HK-2 (cell line): ENCODE measurements at regions not wholly inside any gene's neighbourhood (a gene's known extent, or its start where the extent isn't known, plus 50 kb on each side); places are given as distances from the start of the nearest gene placed in this dataset.
"Not testable (repeated sequence)": the region's sequence is repeated elsewhere in the genome, so short reads cannot be mapped to it uniquely, and the experiment has no call there.

ENCODE experiments used
- DNase-seq: peaks from one replicate; pipeline ENCODE4 v3.0.0-alpha.2; 2018; ENCODE audit not compliant: unreplicated experiment

DNA sequence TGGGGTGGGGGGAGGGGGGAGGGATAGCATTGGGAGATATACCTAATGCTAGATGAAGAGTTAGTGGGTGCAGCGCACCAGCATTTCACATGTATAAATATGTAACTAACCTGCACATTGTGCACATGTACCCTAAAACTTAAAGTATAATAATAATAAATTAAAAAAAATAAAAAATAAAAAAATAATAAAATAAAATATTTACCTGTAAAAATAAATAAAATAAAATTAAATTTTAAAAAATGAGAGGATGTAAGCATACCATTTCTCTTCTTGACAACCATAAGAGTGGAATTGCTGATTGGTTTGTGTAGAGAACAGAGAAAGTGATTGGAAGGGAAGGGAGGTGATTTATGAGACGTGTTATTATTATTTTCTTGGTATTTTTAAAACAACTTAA, 609.5 kb upstream of the CYLC2 start:
- not testable (repeated sequence) for DNase-seq

DNA sequence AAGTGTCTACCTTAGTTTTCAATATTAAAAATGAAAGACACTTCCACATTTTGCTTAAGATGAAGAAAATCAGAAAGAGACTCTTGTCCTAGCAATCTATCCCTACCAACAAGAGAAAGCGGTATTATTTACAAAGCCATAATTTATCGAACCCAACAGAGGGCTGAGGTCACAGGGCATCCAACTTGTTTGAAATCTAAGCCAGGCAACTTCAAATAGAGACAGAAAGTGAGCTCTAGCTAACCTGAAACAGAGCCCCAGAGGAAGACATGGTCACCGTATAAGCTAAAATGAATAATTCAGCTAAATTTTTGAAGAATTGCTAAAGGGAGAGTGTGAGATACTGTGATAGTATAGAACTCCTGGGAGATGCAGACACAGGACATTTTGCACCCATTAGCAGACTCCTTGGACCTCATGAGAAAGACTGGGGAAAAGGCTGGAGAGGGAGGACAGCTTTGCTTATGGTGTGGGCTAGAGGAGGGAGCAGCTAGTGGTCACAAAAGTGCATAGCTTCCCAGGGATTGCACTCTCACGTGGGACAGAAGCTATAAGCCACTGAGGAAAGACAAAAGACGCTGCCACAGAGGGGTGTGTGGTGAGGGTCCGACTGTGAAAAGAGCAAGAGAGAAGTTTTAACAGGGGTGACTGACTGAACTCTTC, 624.2 kb upstream of the GRIN3A start:
- no peak for DNase-seq

DNA sequence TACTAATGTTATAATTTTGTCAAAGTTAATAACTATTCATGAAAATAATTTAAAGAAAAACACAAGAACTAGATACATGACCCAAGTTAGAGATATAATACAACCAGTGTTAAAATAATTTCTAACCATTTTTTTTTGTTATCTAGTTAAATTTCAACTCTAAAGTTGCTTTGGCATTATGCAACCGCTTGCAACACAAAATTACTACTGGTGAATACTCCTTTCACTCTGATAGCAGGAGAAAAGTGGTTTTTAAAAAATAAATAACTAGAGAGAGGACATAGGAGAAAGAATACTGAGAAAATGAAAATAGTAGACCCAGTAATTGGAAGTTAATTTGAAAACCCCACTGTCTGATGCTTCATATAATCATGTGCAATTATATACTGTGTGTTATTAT, 622.4 kb upstream of the GRIN3A start:
- DNase-seq: no peak

DNA sequence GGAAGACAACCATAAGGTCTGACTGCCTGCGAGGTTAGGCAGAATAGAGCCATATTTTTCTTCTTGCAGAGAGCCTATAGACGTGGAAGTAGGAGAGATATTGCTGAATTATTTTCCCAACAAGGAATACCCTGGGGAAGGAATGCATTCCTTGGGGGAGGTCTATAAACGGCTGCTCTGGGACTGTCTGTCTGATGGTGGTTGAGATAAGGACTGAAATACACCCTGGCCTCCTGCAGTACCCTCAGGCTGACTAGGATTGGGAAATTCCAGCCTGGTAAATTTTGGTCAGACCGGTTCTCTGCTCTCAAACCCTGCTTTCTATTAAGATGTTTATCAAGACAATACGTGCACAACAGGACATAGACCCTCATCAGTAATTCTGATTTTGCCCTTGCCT, 617.5 kb upstream of the GRIN3A start:
- no peak for DNase-seq

DNA sequence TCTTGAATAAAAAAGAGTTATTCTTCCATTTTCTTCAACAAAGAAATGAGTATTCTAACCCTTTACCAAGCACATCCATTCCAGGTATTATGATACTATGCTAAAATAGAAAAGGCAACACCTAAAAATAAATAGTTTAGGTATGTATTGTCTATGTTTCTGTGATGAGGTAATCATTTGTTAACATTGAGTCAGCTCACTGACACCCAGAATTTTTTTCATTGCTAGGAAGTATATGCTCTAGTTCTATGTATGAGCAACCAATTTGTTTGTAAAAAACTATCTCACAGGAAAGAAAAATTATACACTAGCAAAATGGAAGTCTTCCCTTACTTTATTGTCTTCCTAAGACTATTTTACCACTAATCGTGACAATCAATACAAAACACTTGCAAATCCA, 615.6 kb upstream of the GRIN3A start:
- DNase-seq: no peak

DNA sequence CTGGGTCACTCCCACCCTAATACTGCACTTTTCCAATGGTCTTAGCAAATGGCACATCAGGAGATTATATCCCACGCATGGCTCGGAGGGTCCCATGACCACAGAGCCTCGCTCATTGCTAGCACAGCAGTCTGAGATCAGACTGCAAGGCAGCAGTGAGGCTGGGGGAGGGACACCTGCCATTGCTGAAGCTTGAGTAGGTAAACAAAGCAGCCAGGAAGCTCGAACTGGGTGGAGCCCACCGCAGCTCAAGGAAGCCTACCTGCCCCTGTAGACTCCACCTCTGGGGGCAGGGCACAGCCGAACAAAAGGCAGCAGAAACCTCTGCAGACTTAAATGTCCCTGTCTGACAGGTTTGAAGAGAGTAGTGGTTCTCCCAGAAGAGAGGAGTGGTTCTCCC, 599.0 kb upstream of the GRIN3A start:
- not testable (repeated sequence) for DNase-seq

DNA sequence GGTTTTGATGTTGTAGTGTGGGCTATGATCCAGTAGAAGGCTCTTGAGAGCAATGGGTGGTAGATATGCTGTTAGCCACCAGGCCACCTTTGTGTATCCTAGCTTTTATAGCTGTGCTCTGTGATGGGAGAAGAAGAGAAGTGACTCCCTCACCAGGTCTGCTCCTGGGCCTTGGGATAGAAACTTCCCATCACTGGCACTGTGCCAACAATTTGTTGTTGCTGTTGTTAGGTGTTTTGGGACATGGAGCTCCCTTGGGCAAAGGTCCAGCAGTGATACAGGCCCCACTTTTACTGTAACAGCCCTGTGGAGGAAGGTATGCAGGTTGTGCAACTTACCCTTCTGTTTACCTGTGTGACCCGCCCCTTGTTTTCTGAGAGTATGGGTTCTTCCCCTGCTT, 570.9 kb upstream of the GRIN3A start:
- DNase-seq: no peak

DNA sequence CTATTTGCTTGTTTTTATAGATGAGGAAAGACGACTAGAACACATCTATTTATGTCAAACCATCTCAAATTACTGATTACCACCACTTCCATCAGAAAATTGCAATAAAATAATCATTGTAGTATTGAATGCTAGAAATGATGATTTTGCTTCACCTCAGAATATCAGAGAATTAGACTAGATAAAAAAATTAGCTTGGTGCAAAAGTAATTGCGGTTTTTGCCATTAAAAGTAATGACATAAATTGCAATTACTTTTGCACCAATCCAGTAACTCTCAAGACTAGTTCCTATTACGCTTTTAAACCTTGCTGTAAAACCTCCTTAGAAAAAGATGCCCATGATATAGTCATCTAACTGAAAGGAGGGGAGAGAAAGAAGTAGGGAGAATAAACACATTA, 556.7 kb upstream of the GRIN3A start:
- DNase-seq: no peak

DNA sequence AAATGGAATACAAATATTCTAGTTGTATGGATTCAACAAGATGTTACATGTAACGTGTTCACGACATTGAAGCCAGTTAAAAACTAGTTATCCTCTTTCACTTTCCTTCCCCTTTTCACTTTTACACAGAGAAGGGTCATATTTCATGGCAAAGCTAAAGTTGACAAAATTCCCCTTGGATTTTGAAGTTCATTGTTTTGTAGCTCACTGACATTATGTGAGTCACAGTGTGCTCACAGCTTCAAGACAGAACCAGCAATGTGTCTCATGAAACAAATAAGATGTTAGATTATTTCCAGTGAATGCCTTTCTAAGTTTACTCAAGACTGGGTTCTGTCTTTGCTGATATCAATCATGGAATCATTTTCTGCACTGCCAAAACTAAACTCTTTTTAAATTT, 535.5 kb upstream of the GRIN3A start:
- no peak for DNase-seq

DNA sequence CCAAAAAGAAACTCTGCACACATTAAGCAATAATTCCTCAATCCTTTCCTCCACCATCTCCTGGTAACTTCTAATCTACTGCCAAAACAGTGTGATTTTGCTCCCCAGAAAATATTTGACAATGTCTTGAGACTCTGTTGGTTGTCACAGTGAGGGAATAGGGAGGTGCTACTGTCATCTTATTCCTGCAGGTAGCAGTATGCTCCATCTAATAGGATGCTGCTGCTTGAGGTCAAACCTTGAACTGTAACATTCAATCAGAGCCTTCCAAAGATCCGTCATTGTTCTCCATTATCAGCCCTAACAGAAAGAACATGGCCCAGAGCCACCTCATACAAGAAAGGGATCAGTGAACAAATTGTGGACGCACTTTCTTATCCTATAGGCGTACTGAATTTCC, 514.7 kb upstream of the GRIN3A start:
- DNase-seq: no peak

DNA sequence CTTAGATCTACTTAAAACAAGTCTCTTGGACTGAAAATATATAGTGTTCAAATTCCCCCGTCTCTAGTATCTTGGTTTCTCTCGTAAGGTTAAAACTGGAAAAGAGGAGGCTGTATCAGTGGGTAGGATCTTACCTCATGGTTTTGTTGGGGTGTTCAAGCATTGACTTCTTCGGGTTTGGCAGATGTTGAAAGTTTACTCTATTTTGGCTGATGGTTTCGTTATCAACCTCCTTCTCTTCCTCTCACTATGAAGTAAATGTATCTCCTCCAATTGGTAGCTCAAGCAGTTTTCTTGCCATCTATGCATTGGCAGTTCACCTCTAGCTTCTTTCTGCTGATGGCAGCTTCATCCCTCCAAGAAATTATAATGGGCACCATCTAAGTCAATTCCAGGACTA, 506.5 kb upstream of the GRIN3A start:
- no peak for DNase-seq

DNA sequence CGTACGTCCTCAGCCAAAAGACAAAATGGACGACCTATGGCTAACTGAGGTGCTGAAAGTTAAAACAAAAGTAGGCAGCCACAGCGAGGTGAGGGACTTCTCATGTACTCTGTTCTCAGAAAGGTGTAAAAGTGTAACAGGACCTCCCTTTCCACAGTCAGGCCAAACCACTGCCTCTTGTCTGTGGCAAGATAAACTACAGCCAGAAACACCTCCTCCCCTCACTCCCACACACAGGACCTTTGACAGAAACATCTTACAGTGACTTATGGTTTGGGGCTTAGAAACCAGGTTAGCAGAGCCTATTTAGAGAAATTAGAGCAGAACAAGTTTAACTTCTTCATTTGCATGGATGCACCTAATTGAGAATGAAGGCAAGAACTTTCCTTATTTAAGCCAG, 499.1 kb upstream of the GRIN3A start:
- no peak for DNase-seq

DNA sequence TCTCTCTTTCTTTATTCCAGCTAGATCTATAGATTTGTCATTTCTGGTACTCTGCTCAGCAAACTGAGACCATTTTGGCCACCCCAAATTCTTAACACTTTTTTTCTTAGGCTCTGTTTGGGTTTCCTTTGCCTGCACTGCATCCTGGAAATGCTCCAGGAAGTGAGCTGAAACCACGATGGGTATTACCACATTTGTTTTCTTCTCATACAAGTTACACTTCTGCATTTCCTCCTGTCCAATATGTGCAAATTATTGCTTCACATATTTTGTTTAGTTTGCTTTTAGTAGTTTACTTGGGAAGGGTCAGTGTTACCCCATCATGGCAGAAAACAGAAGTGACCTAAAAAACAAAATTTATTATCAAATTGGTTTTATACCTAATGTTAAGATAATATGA, 498.6 kb upstream of the GRIN3A start:
- no peak for DNase-seq

DNA sequence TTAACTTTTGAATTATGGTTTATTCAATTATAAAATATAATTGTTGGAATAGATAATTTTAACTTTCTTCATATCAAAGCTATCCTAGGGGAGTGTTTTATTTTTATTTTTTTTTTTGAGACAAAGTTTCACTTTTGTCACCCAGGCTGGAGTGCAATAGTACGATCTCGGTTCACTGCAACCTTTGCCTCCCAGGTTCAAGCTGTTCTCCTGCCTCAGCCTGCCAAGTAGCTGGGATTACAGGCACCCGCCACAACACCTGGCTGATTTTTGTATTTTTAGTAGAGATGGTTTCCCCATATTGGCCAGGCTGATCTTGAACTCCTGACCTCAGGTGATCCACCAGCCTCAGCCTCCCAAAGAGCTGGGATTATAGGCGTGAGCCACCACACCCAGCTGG, 489.0 kb upstream of the GRIN3A start:
- DNase-seq: not testable (repeated sequence)

DNA sequence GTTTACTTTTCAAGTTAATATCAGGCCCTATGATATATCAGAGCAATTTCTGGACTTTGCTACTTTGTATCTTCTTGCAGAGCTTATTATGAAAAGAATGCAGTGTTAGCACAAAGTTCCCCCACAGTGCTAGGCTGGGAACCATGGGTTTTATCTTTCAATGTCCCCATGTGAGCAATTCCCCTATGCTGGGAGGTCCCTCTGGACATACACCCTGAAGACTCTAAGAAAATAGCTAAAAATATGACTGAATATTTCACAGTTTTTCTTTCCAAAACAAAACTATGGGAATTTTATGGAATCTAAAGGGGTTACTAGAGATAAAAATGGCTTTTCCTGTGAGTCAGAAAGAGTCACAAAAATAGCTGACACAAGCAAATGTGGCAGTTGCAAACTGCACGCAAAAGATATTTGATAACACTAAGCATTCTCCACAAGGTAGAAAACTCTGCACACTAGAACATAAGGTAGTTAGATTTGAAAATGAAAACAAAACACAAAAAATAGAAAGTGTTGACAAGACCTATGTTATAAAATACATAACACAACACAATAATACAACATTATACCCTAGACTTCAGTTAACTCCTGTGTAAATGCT, 487.5 kb upstream of the GRIN3A start:
- DNase-seq: no peak

DNA sequence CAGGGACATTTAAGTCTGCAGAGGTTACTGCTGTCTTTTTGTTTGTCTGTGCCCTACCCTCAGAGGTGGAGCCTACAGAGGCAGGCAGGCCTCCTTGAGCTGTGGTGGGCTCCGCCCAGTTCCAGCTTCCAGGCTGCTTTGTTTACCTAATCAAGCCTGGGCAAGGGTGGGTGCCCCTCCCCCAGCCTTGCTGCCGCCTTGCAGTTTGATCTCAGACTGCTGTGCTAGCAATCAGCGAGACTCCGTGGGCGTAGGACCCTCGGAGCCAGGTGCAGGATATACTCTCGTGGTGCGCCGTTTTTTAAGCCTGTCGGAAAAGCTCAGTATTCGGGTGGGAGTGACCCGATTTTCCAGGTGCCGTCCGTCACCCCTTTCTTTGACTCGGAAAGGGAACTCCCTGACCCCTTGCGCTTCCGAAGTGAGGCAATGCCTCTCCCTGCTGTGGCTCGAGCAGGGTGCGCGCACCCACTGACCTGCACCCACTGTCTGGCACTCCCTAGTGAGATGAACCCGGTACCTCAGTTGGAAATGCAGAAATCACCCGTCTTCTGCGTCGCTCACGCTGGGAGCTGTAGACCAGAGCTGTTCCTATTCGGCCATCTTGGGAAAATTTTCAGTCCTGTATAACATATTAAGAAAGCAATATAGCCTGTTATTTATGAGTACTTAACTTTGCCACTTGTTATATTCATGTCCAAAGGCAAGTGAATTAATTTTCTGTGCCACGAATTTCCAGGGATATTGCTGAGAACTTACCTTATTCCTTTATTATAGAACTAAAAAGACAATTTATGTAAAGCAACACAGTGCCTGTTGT, 485.1 kb upstream of the GRIN3A start:
- not testable (repeated sequence) for DNase-seq

DNA sequence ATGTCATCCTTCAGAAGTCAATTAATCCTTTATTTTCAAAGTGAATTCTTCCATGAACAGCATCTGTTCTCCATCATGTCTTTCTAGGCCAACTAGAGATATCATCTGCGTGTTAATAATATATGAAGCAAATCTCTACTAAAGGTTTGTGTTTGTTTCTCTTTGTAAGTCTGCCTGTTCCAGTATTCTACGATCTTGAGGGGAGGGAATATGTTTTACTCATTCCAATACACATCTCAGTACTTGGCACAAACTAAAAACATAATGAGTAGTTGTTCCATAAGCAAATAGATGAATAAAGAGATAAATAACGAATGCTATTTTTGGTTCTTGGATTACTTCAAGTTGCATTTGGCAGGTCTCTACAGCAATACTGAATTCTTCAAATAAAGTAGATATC, 470.7 kb upstream of the GRIN3A start:
- DNase-seq: no peak

DNA sequence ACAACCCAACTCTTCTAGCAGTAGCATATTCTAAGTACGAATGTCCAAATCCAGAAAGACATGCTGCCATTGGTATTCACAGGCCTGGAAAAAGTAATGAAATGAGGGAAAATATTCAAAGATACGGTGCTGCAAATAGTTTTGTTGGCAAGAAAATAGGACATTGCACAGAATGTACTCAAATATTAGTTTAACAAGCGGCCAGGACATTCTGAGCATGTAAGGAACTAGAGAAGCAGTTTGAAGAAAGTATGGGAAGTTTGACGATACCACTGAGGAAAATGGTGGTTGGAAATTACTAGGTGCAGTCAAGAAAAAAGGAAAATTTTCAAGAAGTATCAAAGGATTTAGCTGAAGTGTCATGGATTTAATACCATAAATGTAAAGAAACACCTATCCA, 468.0 kb upstream of the GRIN3A start:
- no peak for DNase-seq

DNA sequence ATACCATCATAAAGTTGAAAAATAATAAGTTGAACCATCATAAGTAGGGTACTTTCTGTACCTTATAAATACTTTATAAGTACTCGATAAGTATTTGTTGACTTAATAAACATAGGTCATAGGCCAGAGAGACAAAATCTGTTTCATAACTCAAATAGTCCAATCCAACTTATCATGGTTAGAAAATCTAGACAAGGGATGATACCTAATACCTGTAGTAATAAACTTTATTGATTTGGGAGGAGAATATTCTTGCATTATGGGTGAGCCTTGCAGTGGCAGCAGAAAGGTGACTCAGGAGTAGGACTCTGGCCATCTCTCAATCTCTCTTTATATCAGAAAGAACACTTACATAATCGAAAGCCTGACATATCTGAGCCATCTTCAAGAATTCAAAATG, 466.8 kb upstream of the GRIN3A start:
- DNase-seq: no peak

DNA sequence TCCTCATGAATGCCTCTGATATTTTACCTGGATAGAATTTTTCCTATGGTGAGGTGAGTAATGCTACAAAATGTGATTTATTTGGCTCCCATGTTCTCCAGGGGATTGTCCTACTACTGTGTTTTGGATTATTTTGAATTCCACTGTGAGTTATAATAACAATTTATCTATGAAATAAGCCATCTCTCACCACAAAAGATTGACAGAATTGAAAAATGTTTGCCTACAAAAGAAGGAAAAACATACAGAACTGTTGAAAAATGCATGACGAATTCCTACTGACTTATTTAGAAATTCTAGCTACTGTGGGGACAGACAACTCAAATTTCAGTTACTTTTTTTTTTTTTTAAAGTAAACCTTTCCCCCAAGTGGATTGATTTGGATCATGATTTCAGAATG, 463.7 kb upstream of the GRIN3A start:
- no peak for DNase-seq

DNA sequence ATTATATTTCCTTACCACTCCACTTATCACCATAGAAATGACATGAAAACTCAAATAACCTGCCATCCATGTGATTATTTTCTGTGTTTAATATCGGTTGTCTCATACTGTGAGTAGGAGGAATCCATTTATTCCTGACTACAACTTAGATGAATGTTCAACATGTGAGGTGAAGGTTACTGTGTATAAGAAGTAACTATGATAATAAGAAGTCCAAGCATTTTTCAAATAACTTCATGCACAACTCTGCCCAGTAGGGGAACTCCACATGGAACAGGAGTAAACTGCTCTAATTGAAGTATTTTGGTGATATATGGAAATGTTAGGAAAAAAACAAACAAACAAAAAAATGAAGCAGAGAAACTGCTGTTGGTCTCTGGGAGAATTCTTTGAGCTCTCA, 447.5 kb upstream of the GRIN3A start:
- DNase-seq: no peak

DNA sequence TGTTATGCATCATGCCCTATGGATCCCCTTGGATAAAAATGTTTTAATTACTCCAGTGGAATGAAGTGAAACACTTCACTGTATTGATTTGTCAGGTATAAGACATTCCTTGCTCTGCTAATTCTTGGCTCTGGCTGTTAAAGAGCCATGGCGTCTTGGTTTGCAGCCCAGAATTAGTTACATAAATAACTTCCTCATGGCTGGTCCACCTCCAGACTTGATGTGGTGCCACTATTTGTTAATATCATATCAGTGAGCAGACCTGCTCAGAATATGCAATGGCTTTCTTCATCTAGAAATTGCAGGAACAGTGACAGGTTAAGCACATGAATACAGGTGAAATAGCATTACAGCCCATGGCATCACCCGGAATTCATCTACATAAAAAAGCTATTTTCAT, 446.9 kb upstream of the GRIN3A start:
- DNase-seq: no peak

DNA sequence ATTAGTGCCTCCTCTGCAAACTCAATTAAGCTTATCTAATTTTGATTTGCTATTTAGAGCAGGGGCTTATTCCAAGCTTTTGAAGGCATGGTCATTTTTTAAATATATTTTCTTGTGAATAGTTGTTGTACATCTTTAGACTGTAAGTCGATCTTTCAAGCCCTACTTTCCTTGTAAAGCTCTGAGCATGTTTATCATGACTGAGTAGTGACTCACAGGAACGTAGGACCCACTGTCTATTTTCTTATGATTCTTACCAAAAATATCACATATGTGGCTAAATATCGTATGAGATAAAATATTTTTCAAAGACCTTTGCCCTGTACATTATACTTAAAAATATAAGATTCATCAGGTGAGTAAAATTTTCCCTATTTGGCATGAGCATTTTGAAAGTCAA, 440.4 kb upstream of the GRIN3A start:
- DNase-seq: no peak
